ENCODE measurements at regions not wholly inside any gene's neighbourhood (a gene's known extent, or its start where the extent isn't known, plus 50 kb on each side); places are given as distances from the start of the nearest gene placed in this dataset.
"Not testable (repeated sequence)": the region's sequence is repeated elsewhere in the genome, so short reads cannot be mapped to it uniquely, and the experiment has no call there.

GRCh38 chr18:5709476-5710095 is 165.8 kb upstream of the EPB41L3 start:
- no peak overlapping the region for H3K4me3 ChIP-seq (ENCODE audit: low read depth, low read length)
- DNase-seq (ENCODE audit: low read depth), result no peak
- no peak for TF ChIP-seq CTCF (conservative IDR thresholded peaks at IDR 0.05; ENCODE audit: low read depth, low read length)

- no peak for TF ChIP-seq CTCF (conservative IDR thresholded peaks at IDR 0.05; ENCODE audit: low read depth, low read length)
- no peak overlapping the region for H3K4me3 ChIP-seq (ENCODE audit: low read depth, low read length)
- no peak for DNase-seq (ENCODE audit: low read depth)
These were observed 163.8 kb upstream of the EPB41L3 start for GRCh38 chr18:5707586-5707985.

DNA sequence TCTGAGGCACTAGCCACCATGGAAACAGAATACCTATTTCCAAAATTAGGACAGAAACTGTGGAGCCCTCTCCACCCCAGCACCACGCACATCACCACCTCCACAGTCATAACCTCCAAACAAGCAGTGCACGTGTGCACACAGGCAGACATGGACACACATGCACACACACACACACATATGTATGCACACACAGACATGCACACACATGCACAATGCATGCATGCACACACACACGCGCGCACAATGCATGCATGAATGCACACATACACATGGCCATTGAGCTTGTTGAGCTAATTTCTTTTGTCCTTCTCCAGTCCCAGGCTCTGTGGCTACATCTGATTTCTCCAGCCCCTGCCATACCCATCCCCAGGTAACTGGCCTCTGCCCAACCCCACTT is 161.6 kb upstream of the EPB41L3 start:
- DNase-seq (ENCODE audit: low read depth), result no peak
- no peak overlapping the region for H3K4me3 ChIP-seq (ENCODE audit: low read depth, low read length)
- TF ChIP-seq CTCF (conservative IDR thresholded peaks at IDR 0.05; ENCODE audit: low read depth, low read length), result no peak

DNA sequence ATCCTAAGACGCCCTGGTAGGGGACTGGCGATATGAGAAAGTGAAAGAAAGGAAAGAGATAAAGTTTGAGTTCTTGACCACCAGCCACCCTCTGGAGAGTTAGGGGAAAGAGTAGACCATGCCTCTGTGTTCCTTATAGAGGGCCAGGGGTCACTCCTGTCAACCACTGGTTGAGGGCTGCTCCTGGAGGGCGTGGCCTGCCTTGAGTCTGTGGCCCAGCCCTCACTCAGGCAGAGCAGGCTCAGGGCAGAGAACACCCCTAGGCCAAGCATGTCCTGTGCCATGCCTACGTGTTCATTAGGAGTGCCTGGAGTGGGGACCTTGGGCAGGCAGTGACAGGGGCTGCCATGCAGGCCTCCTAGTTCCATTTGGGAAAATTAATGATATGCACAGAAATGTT is 161.1 kb upstream of the EPB41L3 start:
- H3K4me3 ChIP-seq (ENCODE audit: low read depth, low read length), result no peak overlapping the region
- TF ChIP-seq CTCF (conservative IDR thresholded peaks at IDR 0.05; ENCODE audit: low read depth, low read length), result no peak
- DNase-seq (ENCODE audit: low read depth), result no peak

DNA sequence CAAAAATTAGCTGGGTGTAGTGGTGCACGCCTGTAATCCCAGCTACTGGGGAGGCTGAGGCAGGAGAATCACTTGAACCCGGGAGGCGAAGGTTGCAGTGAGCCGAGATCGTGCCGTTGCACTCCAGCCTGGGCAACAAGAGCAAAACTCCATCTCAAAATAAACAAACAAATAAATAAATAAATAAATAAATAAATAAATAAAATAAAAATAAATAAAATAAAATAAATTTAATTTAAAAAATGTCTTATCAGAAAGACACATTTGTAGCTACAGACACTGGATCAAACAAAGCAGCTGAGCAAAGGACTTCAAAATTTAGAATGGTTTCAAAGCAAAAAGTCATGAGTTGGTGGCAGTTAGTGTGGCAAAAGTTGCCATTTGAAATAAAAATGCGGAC is 158.2 kb upstream of the EPB41L3 start:
- not testable (repeated sequence) for DNase-seq (ENCODE audit: low read depth); H3K4me3 ChIP-seq (ENCODE audit: low read depth, low read length)

DNA sequence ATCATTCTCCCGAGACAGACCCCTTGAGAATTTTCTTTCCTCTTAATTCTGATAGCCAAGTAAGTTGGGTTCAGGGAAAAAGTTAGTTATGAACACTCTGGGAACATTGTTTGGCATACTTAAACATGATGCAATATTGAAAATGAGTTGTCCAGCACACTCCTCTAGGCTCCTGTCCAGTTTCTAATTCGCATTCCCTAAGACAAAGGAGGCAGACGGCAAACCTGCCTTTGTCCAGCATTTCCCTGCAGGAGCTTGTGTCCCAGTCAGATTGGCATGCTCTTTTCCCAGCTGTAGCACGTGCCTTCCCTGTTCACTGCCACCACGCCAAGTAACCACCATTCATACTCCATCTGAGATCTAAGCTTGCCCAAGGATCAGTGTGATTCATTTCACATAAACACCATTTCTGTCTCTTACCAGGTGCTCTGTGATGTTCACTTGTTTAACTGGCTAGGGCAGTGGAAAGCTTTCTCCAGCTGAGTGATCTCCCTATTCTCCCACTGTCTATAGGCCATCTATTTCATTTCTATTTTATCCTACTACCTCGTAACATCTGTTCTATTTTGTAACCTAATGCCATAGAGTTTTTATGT is 150.0 kb upstream of the EPB41L3 start:
- H3K4me3 ChIP-seq (ENCODE audit: low read depth, low read length), result no peak overlapping the region
- peak; percentile 1 for DNase-seq (ENCODE audit: low read depth)
- TF ChIP-seq CTCF (conservative IDR thresholded peaks at IDR 0.05; ENCODE audit: low read depth, low read length), result no peak

DNA sequence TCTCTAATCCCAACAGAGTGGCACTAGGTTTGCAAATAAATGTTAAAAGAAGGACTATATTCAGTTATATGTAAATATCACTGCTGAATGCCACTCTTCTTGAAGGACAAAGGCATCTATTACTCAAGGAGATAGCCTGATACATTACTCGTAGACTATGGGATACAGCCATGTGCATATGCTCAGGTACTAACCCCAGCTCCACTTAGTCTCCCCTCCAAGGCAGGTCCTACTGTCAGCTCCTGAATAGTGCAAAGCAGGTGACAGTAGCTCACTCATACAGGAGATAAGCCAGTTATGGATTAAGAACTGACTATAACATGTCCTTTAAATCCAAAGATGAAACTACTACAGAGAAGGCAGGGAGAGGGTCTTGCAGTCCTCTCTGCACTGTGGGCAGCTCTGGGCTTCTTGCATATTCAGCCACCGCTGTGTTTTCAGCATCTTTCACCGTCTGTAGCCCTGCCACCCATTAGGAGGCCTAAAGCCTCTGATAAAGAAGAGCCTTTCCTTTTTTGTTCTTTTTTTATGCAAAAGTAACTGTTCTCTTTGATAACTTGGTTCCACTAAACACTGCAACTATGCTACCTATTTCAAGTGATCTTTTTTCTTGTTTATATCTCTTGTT is 135.1 kb upstream of the EPB41L3 start:
- no peak overlapping the region for H3K4me3 ChIP-seq (ENCODE audit: low read depth, low read length)
- DNase-seq (ENCODE audit: low read depth), result no peak
- TF ChIP-seq CTCF (conservative IDR thresholded peaks at IDR 0.05; ENCODE audit: low read depth, low read length), result no peak
